Kidney (tissue), 13 donors: ENCODE measurements at regions not wholly inside any gene's neighbourhood (a gene's known extent, or its start where the extent isn't known, plus 50 kb on each side); places are given as distances from the start of the nearest gene placed in this dataset.

Experiments
- DNase-seq, 5 donors: peaks; one replicate each; pipeline ENCODE4 v3.0.0-alpha.2; 2013 to 2020
- FAIRE-seq: peaks from 2 replicates; lab custom pipeline; 2012; peaks lifted over from hg19 to GRCh38; lab: Jason Lieb, UNC
- H3K27ac ChIP-seq, 2 donors: one replicate each; pipeline ENCODE4 v1.7.0; 2013; ENCODE audit warnings: low read depth in 2 of 2, low read length in 2 of 2, inconsistent platforms in 1 of 2
- H3K27me3 ChIP-seq: one replicate; pipeline ENCODE4 v1.7.1; 2013; ENCODE audit warnings: low read length, inconsistent platforms; ENCODE audit not compliant: control insufficient read depth, insufficient read depth
- H3K36me3 ChIP-seq, 3 donors: one replicate each; pipeline versions ENCODE4 v1.7.0 to v1.7.1; 2013; ENCODE audit warnings: low read length in 3 of 3, control low read depth in 1 of 3, inconsistent platforms in 1 of 3; ENCODE audit not compliant: insufficient read depth in 3 of 3, control insufficient read depth in 2 of 3
- H3K4me1 ChIP-seq, 3 donors: one replicate each; pipeline versions ENCODE4 v1.7.0 to v1.7.1; 2013; ENCODE audit warnings: low read length in 3 of 3, inconsistent platforms in 1 of 3, low read depth in 1 of 3; ENCODE audit not compliant: control insufficient read depth in 2 of 3, insufficient read depth in 2 of 3
- H3K4me3 ChIP-seq, 3 donors: one replicate each; pipeline versions ENCODE4 v1.7.0 to v1.8.1; 2013; ENCODE audit warnings: low read length in 3 of 3, control low read depth in 1 of 3, inconsistent platforms in 1 of 3
- H3K9ac ChIP-seq, 3 donors: one replicate each; pipeline versions ENCODE4 v1.7.0 to v1.7.1; 2013; ENCODE audit warnings: low read length in 3 of 3, control low read depth in 1 of 3, inconsistent platforms in 1 of 3
- H3K9me3 ChIP-seq, 3 donors: one replicate each; pipeline versions ENCODE4 v1.7.0 to v1.7.1; 2013; ENCODE audit warnings: low read length in 3 of 3, control low read depth in 1 of 3, inconsistent platforms in 1 of 3; ENCODE audit not compliant: control insufficient read depth in 2 of 3, insufficient read depth in 1 of 3
- CTCF ChIP-seq: IDR thresholded peaks from 3 replicates; pipeline ENCODE4 v1.5.1; 2012; ENCODE audit warnings: mild to moderate bottlenecking, moderate library complexity, borderline replicate concordance; ENCODE audit not compliant: insufficient read depth; ENCODE audit errors: extremely low read depth
- intact Hi-C: fragments of 100-400 bp; cut with DNase I; formaldehyde crosslinking; loops from one replicate; pipeline ENCODE4 v1.11.1; 2022
- donor health status: control.
- donor health status: control.
- donor health status: control.
- donor health status: control.
- donor health status: control.
- donor health status: DM: yes; HTN: yes; CAD: no.
- donor health status: Normal renal cell carcinoma (clear cell type).

GRCh38 chr13:107379407-107380155, 811.6 kb upstream of the ARGLU1 start:
- Histone ChIP-seq H3K27ac (no peak overlapping the region), H3K4me1 (no peaks in the 10 kb centered on the region), H3K9ac (no peak overlapping the region), H3K36me3 (no peaks in the 10 kb centered on the region), H3K27me3 (no peaks in the 10 kb centered on the region), H3K4me3 (no peak overlapping the region), H3K9me3 (no peaks in the 10 kb centered on the region)
- intact Hi-C loops = no loop called here
- peak in 2 of 5 donors; percentile 30 to 37 for DNase-seq
- no peak for FAIRE-seq
- no peak for TF ChIP-seq CTCF

GRCh38 chr13:107376341-107377125, 808.6 kb upstream of the ARGLU1 start:
- H3K4me3 ChIP-seq = no peak overlapping the region
- no peaks in the 10 kb centered on the region for H3K27me3 ChIP-seq
- DNase-seq (no peak), FAIRE-seq (no peak)
- no peak overlapping the region for H3K9ac ChIP-seq
- no peaks in the 10 kb centered on the region for H3K9me3 ChIP-seq
- no peak overlapping the region for H3K27ac ChIP-seq
- H3K4me1 ChIP-seq = no peaks in the 10 kb centered on the region
- TF ChIP-seq CTCF = no peak
- intact Hi-C loops = no loop called here
- no peaks in the 10 kb centered on the region for H3K36me3 ChIP-seq

- no peaks in the 10 kb centered on the region for H3K27me3 ChIP-seq
- no peaks in the 10 kb centered on the region for H3K4me1 ChIP-seq
- H3K4me3 ChIP-seq = no peak overlapping the region
- FAIRE-seq (no peak), DNase-seq (no peak)
- intact Hi-C loops = no loop called here
- no peak for TF ChIP-seq CTCF
- no peaks in the 10 kb centered on the region for H3K9me3 ChIP-seq
- H3K9ac ChIP-seq = no peak overlapping the region
- no peaks in the 10 kb centered on the region for H3K36me3 ChIP-seq
- H3K27ac ChIP-seq = no peak overlapping the region
Measured at GRCh38 chr13:107375701-107376340, 807.9 kb upstream of the ARGLU1 start.
